Endothelial cell of umbilical vein (primary cell): ENCODE measurements at regions not wholly inside any gene's neighbourhood (a gene's known extent, or its start where the extent isn't known, plus 50 kb on each side); places are given as distances from the start of the nearest gene placed in this dataset.

Experiments used
- CTCF ChIP-seq, 2 donors: IDR thresholded peaks; 1 replicate in 1 of 2; 2 replicates in 1 of 2; pipeline ENCODE4 v1.5.1; 2011; ENCODE audit warnings: low read length in 2 of 2, mild to moderate bottlenecking in 2 of 2, moderate library complexity in 2 of 2, control low read depth in 1 of 2, inconsistent platforms in 1 of 2, low read depth in 1 of 2; ENCODE audit not compliant: insufficient read depth in 1 of 2; ENCODE audit errors: extremely low read depth in 1 of 2
- POLR2A ChIP-seq: IDR thresholded peaks from 2 replicates; pipeline ENCODE4 v1.6.1; 2012; ENCODE audit warnings: low read depth, mild to moderate bottlenecking, control low read depth, low read length
- POLR2AphosphoS5 ChIP-seq: IDR thresholded peaks from 2 replicates; pipeline ENCODE4 v1.6.1; 2012; ENCODE audit warnings: low read depth, mild to moderate bottlenecking, control low read depth, low read length, moderate library complexity; ENCODE audit not compliant: insufficient read depth

- TF ChIP-seq CTCF (IDR thresholded peaks at IDR 0.05; ENCODE audit: extremely low read depth in 1 of 2, insufficient read depth in 1 of 2, low read depth in 1 of 2, low read length in 2 of 2) (no peak), POLR2AphosphoS5 (peak; percentile 82), POLR2A (peak; percentile 77)
Measured at GRCh38 chr3:159856590-159857104, 132.0 kb upstream of the IL12A start.
